ENCODE measurements at regions not wholly inside any gene's neighbourhood (a gene's known extent, or its start where the extent isn't known, plus 50 kb on each side); places are given as distances from the start of the nearest gene placed in this dataset.

- no peak for TF ChIP-seq CTCF (tag by site-specific recombination; IDR thresholded peaks at IDR 0.05)
- TF ChIP-seq KLF10 (tag by site-specific recombination; IDR thresholded peaks at IDR 0.05): no peak
- TF ChIP-seq ZNF391 (tag by site-specific recombination; IDR thresholded peaks at IDR 0.05; ENCODE audit: borderline replicate concordance, low read depth): no peak
- no peak for TF ChIP-seq ZNF280D (tag by site-specific recombination; IDR thresholded peaks at IDR 0.05)
Measured at GRCh38 chr6:121994919-121995318, 404.5 kb upstream of the HSF2 start.
